GM21381 (cell line): ENCODE measurements at regions not wholly inside any gene's neighbourhood (a gene's known extent, or its start where the extent isn't known, plus 50 kb on each side); places are given as distances from the start of the nearest gene placed in this dataset.
"Not testable (repeated sequence)": the region's sequence is repeated elsewhere in the genome, so short reads cannot be mapped to it uniquely, and the experiment has no call there.

Source experiments
- ATAC-seq: cut with Tn5 transposase; IDR thresholded peaks from one replicate; pipeline ENCODE4 v1.9.1; 2021; ENCODE audit warnings: mild to moderate bottlenecking, moderate library complexity; ENCODE audit not compliant: unreplicated experiment

DNA sequence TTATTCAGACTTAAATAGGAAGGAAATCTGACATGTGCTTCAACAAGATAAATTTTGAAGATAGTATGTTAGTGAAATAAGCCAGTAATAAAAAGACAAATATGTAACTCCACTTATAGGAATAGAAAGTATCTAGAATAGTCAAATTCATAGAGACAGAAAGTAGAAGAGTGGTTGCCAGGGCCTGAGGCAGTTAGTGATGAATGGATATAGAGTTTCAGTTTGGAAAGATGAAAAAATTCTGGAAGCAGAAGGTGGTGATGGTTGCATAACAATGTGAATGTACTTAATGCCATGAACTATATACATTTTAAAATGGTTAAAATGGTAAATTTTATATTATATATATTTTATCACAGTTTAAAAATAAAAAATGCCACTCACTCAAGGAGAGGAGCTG lies 54.3 kb downstream of the HAND2 start:
- ATAC-seq = no peak

- ATAC-seq = no peak
These were observed 60.4 kb downstream of the HAND2 start for GRCh38 chr4:173469622-173470021.

GRCh38 chr4:173468314-173468713 lies 61.7 kb downstream of the HAND2 start:
- no peak for ATAC-seq

DNA sequence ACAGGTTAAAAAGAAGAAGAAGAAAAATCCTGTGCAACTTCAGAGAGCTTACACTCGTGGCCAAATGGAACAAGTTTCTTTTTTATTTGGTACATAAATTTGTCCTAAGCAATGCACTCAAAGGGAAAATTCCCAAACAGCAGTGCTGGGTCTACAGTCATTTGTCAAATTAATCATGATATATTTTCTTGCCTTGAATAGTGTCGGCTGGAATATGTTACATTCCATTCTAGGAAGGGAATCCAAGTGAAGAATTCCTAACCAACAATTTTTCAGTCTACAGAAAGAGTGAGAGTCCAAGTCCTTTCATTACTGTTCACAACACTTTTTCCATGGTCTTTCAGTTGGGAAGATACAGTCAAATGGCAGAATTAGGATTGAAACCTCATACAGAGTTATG lies 63.9 kb downstream of the HAND2 start:
- ATAC-seq = no peak

GRCh38 chr4:173464481-173464880 lies 65.5 kb downstream of the HAND2 start:
- ATAC-seq = no peak

- ATAC-seq = no peak
These were observed 64.9 kb upstream of the SCRG1 start for GRCh38 chr4:173463816-173464215.

- no peak for ATAC-seq
These were observed 62.3 kb upstream of the SCRG1 start for GRCh38 chr4:173461170-173461569.

DNA sequence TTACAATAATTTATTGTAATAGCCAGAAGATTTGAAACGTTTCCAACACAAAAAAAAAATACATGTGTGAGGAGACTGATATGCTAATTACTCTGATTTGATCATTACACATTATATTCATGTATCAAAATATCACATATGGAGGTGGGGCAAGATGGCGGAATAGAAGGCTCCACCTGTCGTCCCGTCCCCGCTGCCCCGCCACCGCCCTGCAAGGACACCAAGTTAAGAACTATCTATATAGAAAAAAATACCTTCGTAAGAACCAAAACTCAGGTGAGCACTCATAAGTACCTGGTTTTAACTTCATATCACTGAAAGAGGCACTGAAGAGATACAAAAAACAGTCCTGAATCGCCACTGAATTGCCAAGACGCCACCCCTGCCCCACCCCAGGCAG lies 60.9 kb upstream of the SCRG1 start:
- no peak for ATAC-seq

DNA sequence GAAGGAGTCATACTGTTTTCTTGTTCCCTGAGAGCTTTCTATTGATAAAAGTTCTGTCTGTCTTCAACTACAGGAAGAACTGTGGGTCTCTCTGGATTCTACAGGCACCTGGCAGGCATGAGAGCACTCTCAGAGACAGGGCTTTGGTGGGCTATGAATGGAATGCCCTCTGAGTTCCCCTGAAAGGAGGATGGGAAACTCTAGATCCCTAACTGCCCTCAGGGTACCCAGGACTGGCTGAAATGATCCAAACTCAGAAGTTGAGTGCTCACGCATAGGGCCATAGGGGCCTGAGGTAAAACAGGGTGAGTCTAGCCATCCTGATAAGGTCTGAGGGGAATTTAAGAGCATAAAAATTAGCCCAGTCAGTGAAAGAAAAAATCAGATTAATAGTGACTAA lies 59.0 kb upstream of the SCRG1 start:
- ATAC-seq = no peak

GRCh38 chr4:173451435-173451834 lies 52.5 kb upstream of the SCRG1 start:
- not testable (repeated sequence) for ATAC-seq

- ATAC-seq = no peak
These were observed 51.4 kb upstream of the SCRG1 start for GRCh38 chr4:173450281-173450680.

- no peak for ATAC-seq
These were observed 50.4 kb upstream of the SCRG1 start for GRCh38 chr4:173449380-173449717.

- peak; percentile 58 for ATAC-seq
These were observed 49.9 kb upstream of the SCRG1 start for GRCh38 chr4:173448608-173449379.
